GM18511 (cell line): ENCODE measurements at regions not wholly inside any gene's neighbourhood (a gene's known extent, or its start where the extent isn't known, plus 50 kb on each side); places are given as distances from the start of the nearest gene placed in this dataset.

Source experiments
- ATAC-seq: cut with Tn5 transposase; IDR thresholded peaks from one replicate; pipeline ENCODE4 v1.9.1; 2021; ENCODE audit warnings: mild to moderate bottlenecking, moderate library complexity; ENCODE audit not compliant: unreplicated experiment

DNA sequence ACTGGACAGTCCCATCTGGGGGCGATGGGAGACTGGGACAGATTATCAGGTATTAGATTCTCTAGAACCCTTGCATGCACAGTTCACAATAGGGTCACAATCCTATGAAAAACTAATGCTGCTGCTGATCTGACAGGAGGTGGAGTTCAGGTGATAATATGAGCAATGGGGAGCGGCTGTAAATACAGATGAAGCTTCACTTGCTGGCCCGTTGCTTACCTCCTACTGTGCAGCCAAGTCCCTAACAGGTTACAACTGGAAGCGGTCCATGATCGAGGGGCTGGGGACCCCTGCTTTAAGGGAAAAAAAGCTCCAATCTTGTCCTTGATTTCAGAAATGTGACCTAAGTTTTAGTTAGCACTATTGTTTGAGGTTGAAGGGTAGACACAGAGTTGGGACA lies 175.2 kb downstream of the ZNF330 start:
- ATAC-seq, result no peak

- ATAC-seq, result no peak
Observed at GRCh38 chr4:141402712-141403111, 182.0 kb downstream of the ZNF330 start.

DNA sequence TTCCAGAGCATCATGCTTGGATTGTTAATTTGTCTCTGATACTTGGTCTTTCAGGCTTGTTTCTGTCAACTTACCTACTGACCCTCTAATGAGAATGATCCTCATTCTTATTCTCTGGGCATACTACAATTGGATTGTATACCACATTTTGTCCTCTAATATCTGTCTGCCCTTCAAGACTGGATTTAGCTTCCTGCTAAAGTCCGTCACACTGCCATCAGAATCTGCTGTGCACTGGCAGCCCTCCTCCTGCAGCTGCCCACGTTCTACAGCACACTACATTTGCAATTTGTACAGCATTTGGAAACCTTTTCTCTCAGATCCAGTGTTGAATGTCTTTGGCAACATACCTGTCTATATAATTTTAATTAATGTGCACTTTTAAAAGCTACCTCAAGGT lies 183.1 kb downstream of the ZNF330 start:
- no peak for ATAC-seq

DNA sequence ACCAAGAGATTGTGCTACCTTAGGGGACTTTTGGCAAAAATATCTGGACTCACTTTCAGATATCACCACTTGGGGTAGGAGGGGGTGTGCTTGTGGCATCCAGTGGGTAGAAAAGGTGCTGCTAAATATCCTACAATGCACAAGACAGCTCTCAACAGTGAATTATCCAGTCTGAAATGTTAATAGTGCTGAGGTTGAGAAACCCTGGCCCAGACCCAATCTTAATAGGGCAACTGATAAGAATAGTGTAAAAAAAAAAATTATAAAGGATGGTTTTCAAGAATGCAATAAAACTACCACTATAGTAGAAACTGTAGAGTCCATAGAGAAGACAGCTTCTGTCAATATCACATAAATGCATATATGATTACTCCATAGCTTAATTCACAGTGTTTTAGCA lies 185.5 kb downstream of the ZNF330 start:
- no peak for ATAC-seq

DNA sequence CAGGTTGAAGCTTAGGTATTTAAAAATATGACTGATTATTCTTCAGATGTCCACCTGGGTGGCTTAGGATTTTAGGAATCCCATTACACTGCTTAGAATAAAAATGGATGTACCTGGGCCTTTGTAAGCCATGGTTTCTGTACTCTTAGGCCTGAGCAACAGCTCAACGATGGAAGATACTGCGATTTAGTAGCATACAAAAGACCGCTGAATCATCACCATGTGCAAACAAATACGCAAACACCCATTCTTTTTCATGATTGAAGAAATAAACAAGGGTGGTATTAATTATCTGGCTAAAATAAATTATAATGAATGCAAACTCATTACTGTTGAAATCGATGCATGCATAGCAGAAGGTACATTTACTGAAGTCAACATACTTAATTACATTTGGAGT lies 188.9 kb downstream of the ZNF330 start:
- no peak for ATAC-seq

DNA sequence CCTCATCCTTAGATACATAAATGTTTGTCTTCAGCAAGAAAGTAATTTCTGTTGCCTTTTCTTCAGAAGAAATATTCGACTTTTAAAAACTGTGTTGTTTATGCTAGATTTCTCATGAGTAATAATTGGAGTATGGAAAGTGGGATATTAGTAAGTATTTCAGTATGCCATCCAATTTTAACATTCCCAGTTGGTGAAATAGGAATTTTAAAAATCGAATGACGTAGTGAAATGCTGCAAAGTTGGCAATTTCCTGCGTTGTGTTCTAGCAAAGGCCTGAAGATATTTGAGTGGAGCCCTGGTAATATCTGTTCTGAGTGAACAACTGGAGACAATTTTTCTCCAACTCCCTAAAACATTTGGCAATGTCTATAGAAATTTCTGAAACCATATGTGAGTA lies 190.1 kb downstream of the ZNF330 start:
- no peak for ATAC-seq

GRCh38 chr4:141411936-141412335 lies 191.2 kb downstream of the ZNF330 start:
- ATAC-seq, result no peak

GRCh38 chr4:141413366-141413765 lies 192.7 kb downstream of the ZNF330 start:
- ATAC-seq, result no peak

- no peak for ATAC-seq
Observed at GRCh38 chr4:141415651-141416050, 195.0 kb downstream of the ZNF330 start.

GRCh38 chr4:141416219-141416618 lies 195.5 kb downstream of the ZNF330 start:
- no peak for ATAC-seq

- no peak for ATAC-seq
Observed at GRCh38 chr4:141416677-141417363, 196.1 kb downstream of the ZNF330 start.

DNA sequence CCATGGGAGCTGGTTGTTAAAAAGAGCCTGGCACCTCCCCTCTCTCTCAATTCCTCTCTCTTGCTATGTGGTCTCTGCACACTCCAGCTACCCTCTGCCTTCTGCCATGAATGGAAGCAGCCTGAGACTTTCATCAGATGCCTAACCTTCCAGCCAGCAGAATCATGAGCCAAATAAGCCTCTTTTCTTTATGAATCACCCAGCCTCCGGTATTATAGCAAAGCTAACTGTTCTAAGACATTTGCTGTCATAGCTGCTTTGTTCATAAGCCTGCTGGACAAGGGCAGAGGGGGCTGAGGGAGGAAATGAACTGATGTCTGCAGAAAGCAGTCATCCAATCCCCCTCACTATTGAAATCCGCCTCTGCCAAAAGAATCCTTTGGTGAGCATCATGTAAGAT lies 196.7 kb downstream of the ZNF330 start:
- no peak for ATAC-seq

GRCh38 chr4:141425124-141425523 lies 204.4 kb downstream of the ZNF330 start:
- ATAC-seq, result no peak

GRCh38 chr4:141427726-141428296 lies 207.1 kb downstream of the ZNF330 start:
- no peak for ATAC-seq

- ATAC-seq, result no peak
Observed at GRCh38 chr4:141429933-141430332, 206.4 kb upstream of the IL15 start.

- no peak for ATAC-seq
Observed at GRCh38 chr4:141430686-141431085, 205.7 kb upstream of the IL15 start.

GRCh38 chr4:141432000-141432712 lies 204.2 kb upstream of the IL15 start:
- no peak for ATAC-seq

GRCh38 chr4:141435446-141436225 lies 200.7 kb upstream of the IL15 start:
- no peak for ATAC-seq

- ATAC-seq, result no peak
Observed at GRCh38 chr4:141439223-141439622, 197.2 kb upstream of the IL15 start.

DNA sequence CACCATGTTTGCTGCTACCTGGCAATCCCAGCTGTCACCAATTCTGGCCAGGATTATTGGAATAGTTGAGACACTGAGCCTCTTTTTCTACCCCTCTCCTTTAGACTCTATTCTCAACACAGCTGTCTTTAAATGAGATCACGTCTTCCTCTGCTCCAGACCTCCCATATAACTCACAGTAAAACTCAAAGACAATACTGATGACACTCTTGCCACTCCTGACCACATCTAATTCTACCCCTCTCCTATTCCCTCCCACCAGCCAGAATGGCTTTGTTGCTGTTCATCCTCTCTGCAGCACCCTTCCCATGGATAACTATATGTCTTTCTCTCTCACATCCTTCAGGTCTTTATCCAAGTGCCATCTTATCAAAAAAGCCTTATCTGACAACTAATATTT lies 188.6 kb upstream of the IL15 start:
- no peak for ATAC-seq

DNA sequence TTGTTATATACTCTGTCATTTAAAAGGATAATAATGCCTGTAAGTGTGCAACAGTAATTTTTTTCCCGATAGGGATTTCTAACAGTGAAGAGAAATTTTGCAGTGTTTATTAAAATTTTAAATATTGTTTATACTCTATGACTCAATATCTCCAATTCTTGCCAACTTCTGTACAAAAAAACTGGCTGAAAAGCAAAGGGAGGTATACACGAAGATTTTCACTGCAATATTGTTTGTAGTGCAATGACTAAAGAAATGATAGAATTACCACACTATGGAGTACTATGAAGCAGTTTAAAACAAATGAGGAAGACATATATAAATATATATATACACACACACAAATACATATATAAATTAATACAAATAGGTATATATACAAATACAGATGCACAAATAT lies 187.9 kb upstream of the IL15 start:
- no peak for ATAC-seq

- no peak for ATAC-seq
Observed at GRCh38 chr4:141449927-141450326, 186.5 kb upstream of the IL15 start.
